ENCODE measurements at regions not wholly inside any gene's neighbourhood (a gene's known extent, or its start where the extent isn't known, plus 50 kb on each side); places are given as distances from the start of the nearest gene placed in this dataset.

GRCh38 chr7:52287698-52288097 lies 747.7 kb upstream of the POM121L12 start:
- no peak for TF ChIP-seq CTCF (IDR thresholded peaks at IDR 0.05)
- no peak for TF ChIP-seq EP300 (IDR thresholded peaks at IDR 0.05)
